ENCODE measurements at regions not wholly inside any gene's neighbourhood (a gene's known extent, or its start where the extent isn't known, plus 50 kb on each side); places are given as distances from the start of the nearest gene placed in this dataset.

- no peaks in the 10 kb centered on the region for H3K4me1 Mint-ChIP-seq (ENCODE audit: low read depth)
- no peak overlapping the region for H3K27ac Mint-ChIP-seq (ENCODE audit: unreplicated experiment)
- H3K36me3 Mint-ChIP-seq (ENCODE audit: low read depth), result no peaks in the 10 kb centered on the region
- no peaks in the 10 kb centered on the region for H3K9me3 Mint-ChIP-seq (ENCODE audit: low read depth)
- no peak for DNase-seq (ENCODE audit: low spot score)
- no peak overlapping the region for H3K4me3 Mint-ChIP-seq (ENCODE audit: unreplicated experiment)
- no peak for TF ChIP-seq CTCF (IDR thresholded peaks at IDR 0.05)
- peaks cover 20% of the 10 kb centered on the region for H3K27me3 Mint-ChIP-seq (ENCODE audit: low read depth)
These were observed 199.2 kb downstream of the ICOS start for GRCh38 chr2:204135752-204136151.

- DNase-seq (ENCODE audit: low spot score), result no peak
- H3K9me3 Mint-ChIP-seq (ENCODE audit: low read depth), result no peaks in the 10 kb centered on the region
- no peak for TF ChIP-seq CTCF (IDR thresholded peaks at IDR 0.05)
- no peaks in the 10 kb centered on the region for H3K36me3 Mint-ChIP-seq (ENCODE audit: low read depth)
- H3K27ac Mint-ChIP-seq (ENCODE audit: unreplicated experiment), result no peak overlapping the region
- H3K4me1 Mint-ChIP-seq (ENCODE audit: low read depth), result no peaks in the 10 kb centered on the region
- H3K4me3 Mint-ChIP-seq (ENCODE audit: unreplicated experiment), result no peak overlapping the region
- H3K27me3 Mint-ChIP-seq (ENCODE audit: low read depth), result peaks cover 20% of the 10 kb centered on the region
These were observed 201.6 kb downstream of the ICOS start for GRCh38 chr2:204138206-204138605.

GRCh38 chr2:204140246-204140645, 203.7 kb downstream of the ICOS start:
- H3K27ac Mint-ChIP-seq (ENCODE audit: unreplicated experiment), result no peak overlapping the region

GRCh38 chr2:204143216-204144014, 206.9 kb downstream of the ICOS start:
- Mint-ChIP-seq H3K27me3 (ENCODE audit: low read depth) (peaks cover 14% of the 10 kb centered on the region), H3K36me3 (ENCODE audit: low read depth) (no peaks in the 10 kb centered on the region), H3K4me1 (ENCODE audit: low read depth) (peaks cover 10% of the 10 kb centered on the region), H3K9me3 (ENCODE audit: low read depth) (no peaks in the 10 kb centered on the region), H3K27ac (ENCODE audit: unreplicated experiment) (no peak overlapping the region), H3K4me3 (ENCODE audit: unreplicated experiment) (no peak overlapping the region)
- TF ChIP-seq CTCF (IDR thresholded peaks at IDR 0.05), result no peak
- DNase-seq (ENCODE audit: low spot score), result no peak

More at GRCh38 chr2:204140246-204140645, 203.7 kb downstream of the ICOS start:
- H3K4me3 Mint-ChIP-seq (ENCODE audit: unreplicated experiment), result no peak overlapping the region
- no peaks in the 10 kb centered on the region for H3K36me3 Mint-ChIP-seq (ENCODE audit: low read depth)
- no peaks in the 10 kb centered on the region for H3K9me3 Mint-ChIP-seq (ENCODE audit: low read depth)
- no peak for TF ChIP-seq CTCF (IDR thresholded peaks at IDR 0.05)
- DNase-seq (ENCODE audit: low spot score), result no peak
- H3K27me3 Mint-ChIP-seq (ENCODE audit: low read depth), result peaks cover 17% of the 10 kb centered on the region
- peaks cover 2% of the 10 kb centered on the region for H3K4me1 Mint-ChIP-seq (ENCODE audit: low read depth)

- H3K27ac Mint-ChIP-seq (ENCODE audit: unreplicated experiment), result no peak overlapping the region
- no peak for TF ChIP-seq CTCF (IDR thresholded peaks at IDR 0.05)
- peaks cover 10% of the 10 kb centered on the region for H3K9me3 Mint-ChIP-seq (ENCODE audit: low read depth)
- H3K4me1 Mint-ChIP-seq (ENCODE audit: low read depth), result peaks cover 10% of the 10 kb centered on the region
- no peak overlapping the region for H3K4me3 Mint-ChIP-seq (ENCODE audit: unreplicated experiment)
- peaks cover 14% of the 10 kb centered on the region for H3K27me3 Mint-ChIP-seq (ENCODE audit: low read depth)
- no peak for DNase-seq (ENCODE audit: low spot score)
- H3K36me3 Mint-ChIP-seq (ENCODE audit: low read depth), result no peaks in the 10 kb centered on the region
These were observed 207.9 kb downstream of the ICOS start for GRCh38 chr2:204144492-204144891.

Measured in chondrocyte (in vitro differentiated cells).